Neural cell (in vitro differentiated cells): ENCODE measurements at regions not wholly inside any gene's neighbourhood (a gene's known extent, or its start where the extent isn't known, plus 50 kb on each side); places are given as distances from the start of the nearest gene placed in this dataset.

ENCODE experiments used
- H2AFZ ChIP-seq: fragments of 200-600, 300-800 bp; sonication (generic), shearing (Covaris generic); 2 replicates; pipeline ENCODE4 v1.6.0; 2014; ENCODE audit warnings: low read depth, mild to moderate bottlenecking, antibody characterized with exemption, low read length, moderate library complexity
- H3F3A ChIP-seq: fragments of 200-600 bp; shearing (Covaris generic); 2 replicates; pipeline ENCODE4 v1.6.1; 2016; ENCODE audit warnings: mild to moderate bottlenecking, moderate library complexity, mixed read lengths, antibody characterized with exemption, low read length; ENCODE audit not compliant: insufficient read depth, poor library complexity, severe bottlenecking
- H3K27ac ChIP-seq: fragments of 200-600, 300-800 bp; sonication (generic), shearing (Covaris generic); 2 replicates; pipeline ENCODE4 v1.5.1; 2014; ENCODE audit warnings: mild to moderate bottlenecking, low read length, moderate library complexity
- H3K27me3 ChIP-seq: fragments of 300-800, 200-600 bp; sonication (generic), shearing (Covaris generic); 2 replicates; pipeline ENCODE4 v1.6.0; 2014; ENCODE audit warnings: mild to moderate bottlenecking, low read depth, low read length, moderate library complexity; ENCODE audit not compliant: insufficient read depth
- H3K36me3 ChIP-seq: fragments of 300-800, 200-600 bp; sonication (generic), shearing (Covaris generic); 2 replicates; pipeline ENCODE4 v1.5.1; 2014; ENCODE audit warnings: mild to moderate bottlenecking, antibody characterized with exemption, low read length, moderate library complexity; ENCODE audit not compliant: insufficient read depth
- H3K4me2 ChIP-seq: fragments of 300-800, 200-600 bp; sonication (generic), shearing (Covaris generic); 2 replicates; pipeline ENCODE4 v1.6.0; 2014; ENCODE audit warnings: mild to moderate bottlenecking, low read length
- H3K4me3 ChIP-seq: fragments of 300-800, 200-600 bp; sonication (generic), shearing (Covaris generic); 2 replicates; pipeline ENCODE4 v1.5.1; 2014; ENCODE audit warnings: mild to moderate bottlenecking, low read length, moderate library complexity
- H3K79me2 ChIP-seq: fragments of 200-600 bp; shearing (Covaris generic); replicated peaks from 2 replicates; pipeline ENCODE4 v1.6.0; 2014; ENCODE audit warnings: mild to moderate bottlenecking, low read length, moderate library complexity; ENCODE audit not compliant: insufficient read depth
- H3K9ac ChIP-seq: fragments of 300-800, 200-600 bp; sonication (generic), shearing (Covaris generic); 2 replicates; pipeline ENCODE4 v1.6.1; 2016; ENCODE audit warnings: mild to moderate bottlenecking, low read length, mixed read lengths
- H3K9me2 ChIP-seq: fragments of 200-600 bp; shearing (Covaris generic); 2 replicates; pipeline ENCODE4 v1.6.1; 2016; ENCODE audit warnings: mild to moderate bottlenecking, low read length, mixed read lengths; ENCODE audit not compliant: insufficient read depth
- H3K9me3 ChIP-seq: fragments of 200-600, 300-800 bp; sonication (generic), shearing (Covaris generic); 2 replicates; pipeline ENCODE4 v1.6.1; 2016; ENCODE audit warnings: mild to moderate bottlenecking, mixed run types, low read length, moderate library complexity, mixed read lengths
- H4K20me1 ChIP-seq: fragments of 200-600 bp; shearing (Covaris generic); 2 replicates; pipeline ENCODE4 v1.6.1; 2016; ENCODE audit warnings: mild to moderate bottlenecking, mixed run types; ENCODE audit not compliant: insufficient read depth
- EP300 ChIP-seq: fragments of 450-650 bp; conservative IDR thresholded peaks from 2 replicates; pipeline ENCODE4 v1.6.1; 2014; ENCODE audit warnings: antibody characterized with exemption, mild to moderate bottlenecking, moderate library complexity; ENCODE audit not compliant: poor library complexity, severe bottlenecking
- EZH2 ChIP-seq: fragments of 200-600, 300-800 bp; shearing (Covaris generic), sonication (generic); IDR thresholded peaks from 2 replicates; pipeline ENCODE4 v1.6.1; 2014; ENCODE audit warnings: antibody characterized with exemption, low read length, borderline replicate concordance, mild to moderate bottlenecking; ENCODE audit not compliant: insufficient read depth, poor library complexity, severe bottlenecking
- MXI1 ChIP-seq: fragments of 450-650 bp; conservative IDR thresholded peaks from 2 replicates; pipeline ENCODE4 v1.6.1; 2014; ENCODE audit warnings: antibody characterized with exemption, mild to moderate bottlenecking; ENCODE audit not compliant: poor library complexity, severe bottlenecking
- POLR2AphosphoS5 ChIP-seq: IDR thresholded peaks from 2 replicates; pipeline ENCODE4 v1.6.1; 2012
- RAD21 ChIP-seq: fragments of 450-650 bp; conservative IDR thresholded peaks from 2 replicates; pipeline ENCODE4 v1.6.1; 2014; ENCODE audit warnings: antibody characterized with exemption, mild to moderate bottlenecking, moderate library complexity
- REST ChIP-seq: IDR thresholded peaks from 2 replicates; pipeline ENCODE4 v1.6.1; 2012; ENCODE audit warnings: borderline replicate concordance
- SMC3 ChIP-seq: fragments of 450-650 bp; conservative IDR thresholded peaks from 2 replicates; pipeline ENCODE4 v1.6.1; 2014; ENCODE audit warnings: antibody characterized with exemption, mild to moderate bottlenecking, moderate library complexity; ENCODE audit not compliant: poor library complexity
- TAF1 ChIP-seq: IDR thresholded peaks from 2 replicates; pipeline ENCODE4 v1.6.1; 2012; ENCODE audit warnings: low read depth
- TF ChIP-seq, protein P1 (sequence below): fragments of 450-650 bp; IDR thresholded peaks from 2 replicates; pipeline ENCODE4 v1.5.1; 2014; ENCODE audit warnings: antibody characterized with exemption, mild to moderate bottlenecking, moderate library complexity; ENCODE audit not compliant: poor library complexity, severe bottlenecking

- H3K36me3 ChIP-seq, result no peaks in the 10 kb centered on the region
- no peak overlapping the region for H3K27ac ChIP-seq
- no peaks in the 10 kb centered on the region for H3K9me3 ChIP-seq
- H2AFZ ChIP-seq, result no peak overlapping the region
- no peaks in the 10 kb centered on the region for H3K27me3 ChIP-seq
- no peaks in the 10 kb centered on the region for H3F3A ChIP-seq
- no peaks in the 10 kb centered on the region for H4K20me1 ChIP-seq
- no peak overlapping the region for H3K9ac ChIP-seq
- no peaks in the 10 kb centered on the region for H3K9me2 ChIP-seq
- no peak for TF ChIP-seq EZH2
- TF ChIP-seq, protein P1, sequence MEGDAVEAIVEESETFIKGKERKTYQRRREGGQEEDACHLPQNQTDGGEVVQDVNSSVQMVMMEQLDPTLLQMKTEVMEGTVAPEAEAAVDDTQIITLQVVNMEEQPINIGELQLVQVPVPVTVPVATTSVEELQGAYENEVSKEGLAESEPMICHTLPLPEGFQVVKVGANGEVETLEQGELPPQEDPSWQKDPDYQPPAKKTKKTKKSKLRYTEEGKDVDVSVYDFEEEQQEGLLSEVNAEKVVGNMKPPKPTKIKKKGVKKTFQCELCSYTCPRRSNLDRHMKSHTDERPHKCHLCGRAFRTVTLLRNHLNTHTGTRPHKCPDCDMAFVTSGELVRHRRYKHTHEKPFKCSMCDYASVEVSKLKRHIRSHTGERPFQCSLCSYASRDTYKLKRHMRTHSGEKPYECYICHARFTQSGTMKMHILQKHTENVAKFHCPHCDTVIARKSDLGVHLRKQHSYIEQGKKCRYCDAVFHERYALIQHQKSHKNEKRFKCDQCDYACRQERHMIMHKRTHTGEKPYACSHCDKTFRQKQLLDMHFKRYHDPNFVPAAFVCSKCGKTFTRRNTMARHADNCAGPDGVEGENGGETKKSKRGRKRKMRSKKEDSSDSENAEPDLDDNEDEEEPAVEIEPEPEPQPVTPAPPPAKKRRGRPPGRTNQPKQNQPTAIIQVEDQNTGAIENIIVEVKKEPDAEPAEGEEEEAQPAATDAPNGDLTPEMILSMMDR, result no peak
- TF ChIP-seq REST, result no peak
- no peak for TF ChIP-seq TAF1
- TF ChIP-seq MXI1, result no peak
- no peak for TF ChIP-seq EP300
- TF ChIP-seq POLR2AphosphoS5, result no peak
- no peak for TF ChIP-seq RAD21
- H3K4me3 ChIP-seq, result no peak overlapping the region
- no peaks in the 10 kb centered on the region for H3K79me2 ChIP-seq
- H3K4me2 ChIP-seq, result no peak overlapping the region
These were observed 89.8 kb upstream of the CACNA2D3 start for GRCh38 chr3:54032598-54032997.

DNA sequence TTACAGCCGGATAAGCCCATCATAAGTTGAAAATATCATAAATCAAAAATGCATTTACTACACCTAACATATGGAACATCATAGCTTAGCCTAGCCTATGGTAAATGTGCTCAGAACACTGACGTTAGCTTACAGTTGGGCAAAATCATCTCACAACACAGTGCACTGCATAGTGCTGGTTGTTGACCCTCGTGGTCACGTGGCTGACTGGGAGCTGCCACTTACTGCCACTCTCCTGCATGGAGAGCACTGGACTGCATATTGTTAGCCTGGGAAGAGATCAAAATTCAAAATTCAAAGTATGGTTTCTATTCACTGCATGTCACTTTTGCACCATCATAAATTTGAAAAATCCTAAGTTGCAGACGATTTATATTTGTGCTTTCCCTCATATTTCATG, 94.0 kb upstream of the CACNA2D3 start:
- Histone ChIP-seq H3F3A (no peaks in the 10 kb centered on the region), H3K9ac (no peak overlapping the region), H3K27ac (no peak overlapping the region), H3K4me3 (no peak overlapping the region), H3K4me2 (no peak overlapping the region), H3K79me2 (no peaks in the 10 kb centered on the region), H3K27me3 (no peaks in the 10 kb centered on the region), H3K36me3 (no peaks in the 10 kb centered on the region), H3K9me2 (no peaks in the 10 kb centered on the region), H4K20me1 (no peaks in the 10 kb centered on the region), H2AFZ (no peak overlapping the region), H3K9me3 (no peaks in the 10 kb centered on the region)
- TF ChIP-seq MXI1 (no peak), EZH2 (no peak), TAF1 (no peak), SMC3 (no peak), REST (no peak), RAD21 (no peak), EP300 (no peak), POLR2AphosphoS5 (no peak)
- TF ChIP-seq, protein P1, result no peak
